ENCODE measurements at regions not wholly inside any gene's neighbourhood (a gene's known extent, or its start where the extent isn't known, plus 50 kb on each side); places are given as distances from the start of the nearest gene placed in this dataset.
A peak's percentile ranks its signal among the peaks of the same experiment; 100 is the strongest.

GRCh38 chr7:19364950-19365349 lies 219.7 kb upstream of the FERD3L start:
- no peak overlapping the region for H2BK5ac ChIP-seq (ENCODE audit: insufficient read length, low read length)
- no peak overlapping the region for H3T11ph ChIP-seq (ENCODE audit: low read length)
- DNase-seq: no peak
- H2BK20ac ChIP-seq (ENCODE audit: low read depth, low read length, poor library complexity, severe bottlenecking): no peak overlapping the region
- H3K56ac ChIP-seq (ENCODE audit: insufficient read length, low read depth, low read length): no peak overlapping the region
- H4K91ac ChIP-seq (ENCODE audit: insufficient read length, low read depth, low read length): no peak overlapping the region
- H2BK120ac ChIP-seq (ENCODE audit: low read depth, low read length, poor library complexity, severe bottlenecking): no peak overlapping the region
- H2AK5ac ChIP-seq (ENCODE audit: insufficient read length, low read length): no peak overlapping the region
- H4K8ac ChIP-seq (replicated peaks; ENCODE audit: insufficient read length, low read depth, low read length): no peak overlapping the region
- H2AFZ ChIP-seq (ENCODE audit: low read length): no peak overlapping the region
- no peak overlapping the region for H3K9ac ChIP-seq (ENCODE audit: extremely low read depth, insufficient read length, low read length)
- no peak overlapping the region for H3K4ac ChIP-seq (ENCODE audit: low read depth, low read length)
- H3K23me2 ChIP-seq (ENCODE audit: insufficient read length, low read depth, low read length, poor library complexity, severe bottlenecking): no peaks in the 10 kb centered on the region
- no peak overlapping the region for H4K5ac ChIP-seq (ENCODE audit: insufficient read length, low read depth, low read length)
- H3K4me1 Mint-ChIP-seq: peaks cover 37 to 45% of the 10 kb centered on the region in 2 experiments
- no peak overlapping the region for H3K23ac ChIP-seq (ENCODE audit: insufficient read length, low read depth, low read length)
- H2BK12ac ChIP-seq (ENCODE audit: insufficient read length, low read depth, low read length): no peak overlapping the region
- H3K79me2 ChIP-seq (ENCODE audit: insufficient read depth, low read length): no peaks in the 10 kb centered on the region
- no peaks in the 10 kb centered on the region for H3K27me3 ChIP-seq (ENCODE audit: insufficient read depth, low read length)
- H2BK15ac ChIP-seq (ENCODE audit: low read depth, low read length): no peak overlapping the region
- no peaks in the 10 kb centered on the region for H3K9me3 ChIP-seq (ENCODE audit: control insufficient read depth, low read depth, low read length)
- no peak overlapping the region for H3K4me3 Mint-ChIP-seq
- H3K79me1 ChIP-seq (ENCODE audit: insufficient read depth, low read depth, low read length, poor library complexity, severe bottlenecking): no peaks in the 10 kb centered on the region
- no peaks in the 10 kb centered on the region for H3K36me3 Mint-ChIP-seq (ENCODE audit: insufficient read depth in 1 of 3, low read depth in 3 of 3)
- peaks cover 19% of the 10 kb centered on the region for H3K4me1 ChIP-seq (ENCODE audit: insufficient read depth, low read length)
- H3K14ac ChIP-seq (ENCODE audit: insufficient read depth, low read length): no peak overlapping the region
- H4K20me1 ChIP-seq (ENCODE audit: control insufficient read depth, insufficient read depth, insufficient read length): no peaks in the 10 kb centered on the region
- no peak for TF ChIP-seq CTCF (conservative IDR thresholded peaks at IDR 0.05)
- no peaks in the 10 kb centered on the region for H3K9me3 Mint-ChIP-seq
- no CpG with 5 or more reads among the region's 4 CpGs for WGBS (ENCODE audit: extremely low coverage, insufficient read length, low lambda C conversion rate)
- no peak overlapping the region for H3K27ac ChIP-seq (ENCODE audit: insufficient read length, low read depth, low read length)
- no peak overlapping the region for H3K18ac ChIP-seq (ENCODE audit: insufficient read length, low read depth, low read length)
- H3K27ac Mint-ChIP-seq: peak overlapping the region in 2 of 3 experiments; percentile 1 to 49; a peak in 4 of 7 replicates
- no peaks in the 10 kb centered on the region for H3K27me3 Mint-ChIP-seq (ENCODE audit: low read depth)
- no peak overlapping the region for H3K4me2 ChIP-seq (ENCODE audit: insufficient read depth, insufficient read length, low read length)
